ENCODE measurements at regions not wholly inside any gene's neighbourhood (a gene's known extent, or its start where the extent isn't known, plus 50 kb on each side); places are given as distances from the start of the nearest gene placed in this dataset.

- no peak for TF ChIP-seq CTCF (IDR thresholded peaks at IDR 0.05)
- TF ChIP-seq POLR2A (IDR thresholded peaks at IDR 0.05) = no peak
Observed at GRCh38 chr3:102643546-102643945, 208.7 kb downstream of the ZPLD1 start.

All from body of pancreas (tissue), 4 donors.